Hematopoietic multipotent progenitor cell treated with erythropoietin and hydrocortisone succinate and interleukin-3 and kit ligand, for 15 days (in vitro differentiated cells): ENCODE measurements at regions not wholly inside any gene's neighbourhood (a gene's known extent, or its start where the extent isn't known, plus 50 kb on each side); places are given as distances from the start of the nearest gene placed in this dataset.
"Not testable (repeated sequence)": the region's sequence is repeated elsewhere in the genome, so short reads cannot be mapped to it uniquely, and the experiment has no call there.

Source experiments
- DNase-seq: peaks from one replicate; pipeline ENCODE4 v3.0.0-alpha.2; 2015; ENCODE audit warnings: low spot score

DNA sequence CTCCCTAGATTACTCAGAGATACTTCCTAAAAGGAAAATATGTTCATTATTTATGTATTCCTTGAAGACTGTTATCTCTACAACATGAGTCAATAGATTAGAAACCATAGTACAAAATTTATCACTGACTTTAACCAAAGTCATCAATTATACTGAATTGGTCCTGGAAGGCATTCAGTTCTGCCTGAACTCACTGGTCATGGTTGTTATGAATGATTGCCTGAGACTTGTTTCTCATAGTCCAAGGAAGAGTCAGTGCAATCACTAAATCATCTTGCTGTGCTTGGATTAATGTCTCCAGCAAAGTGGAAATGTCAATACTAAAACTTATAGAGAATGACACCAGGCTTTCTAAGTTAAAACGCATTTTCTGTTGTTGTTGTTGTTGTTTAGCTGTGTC lies 878.6 kb upstream of the MANEA start:
- no peak for DNase-seq

DNA sequence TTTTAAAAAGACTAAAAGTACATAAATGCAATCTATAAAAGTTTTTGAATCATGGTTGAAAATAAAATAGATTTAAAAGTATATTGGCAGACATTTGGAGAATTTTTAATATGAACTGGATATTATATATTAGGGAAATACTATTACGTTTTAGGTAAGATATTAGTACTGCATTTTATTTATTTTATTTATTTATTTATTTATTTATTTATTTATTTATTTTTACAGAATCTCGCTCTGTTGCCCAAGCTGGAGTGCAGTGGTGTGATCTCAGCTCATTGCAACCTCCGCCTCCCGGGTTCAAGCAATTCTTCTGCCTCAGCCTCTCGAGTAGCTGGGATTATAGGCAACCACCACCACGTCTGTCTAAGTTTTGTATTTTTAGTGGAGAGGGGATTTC lies 890.1 kb upstream of the MANEA start:
- not testable (repeated sequence) for DNase-seq

DNA sequence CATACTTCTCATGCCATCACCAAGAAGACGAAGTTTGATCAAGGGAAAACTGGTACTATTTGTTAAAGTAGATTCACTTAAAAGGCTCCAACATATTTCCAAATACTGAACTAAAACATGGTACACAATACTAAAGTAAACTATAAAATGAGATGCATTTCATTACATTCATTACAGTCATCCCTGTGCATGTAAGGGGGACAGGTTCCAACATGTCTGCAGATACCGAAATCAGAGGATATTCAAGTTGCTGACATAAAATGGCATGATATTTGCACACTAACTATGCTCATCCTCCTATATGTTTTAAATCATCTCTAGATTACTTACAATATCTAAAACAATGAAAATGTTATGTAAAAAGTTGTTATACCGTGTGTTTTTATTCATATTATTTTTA lies 893.9 kb upstream of the MANEA start:
- DNase-seq = no peak

DNA sequence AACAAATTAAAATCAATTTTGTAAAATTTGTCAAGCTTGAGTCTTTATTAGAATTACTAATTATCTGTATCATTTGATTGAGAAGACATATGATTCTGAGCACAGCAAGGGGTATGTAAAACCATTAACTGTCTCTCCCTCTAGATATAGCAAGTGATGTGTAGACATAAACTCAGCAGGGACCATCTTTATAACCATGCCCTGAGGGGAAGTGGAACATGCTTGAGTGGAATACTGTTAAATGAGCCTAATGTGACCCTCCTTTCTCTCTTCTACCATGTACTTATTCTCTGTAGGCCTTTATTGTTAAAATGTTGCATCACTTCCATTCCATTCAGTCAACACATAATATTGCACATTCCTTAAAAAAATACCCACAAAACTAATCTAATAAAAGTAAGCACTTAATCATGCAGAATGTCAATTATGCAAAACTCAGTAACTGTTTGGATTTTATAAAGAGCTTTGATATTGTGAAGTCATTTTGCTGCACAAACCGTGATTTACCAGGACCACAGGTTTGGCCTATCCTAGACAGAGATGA lies 896.6 kb upstream of the MANEA start:
- no peak for DNase-seq

DNA sequence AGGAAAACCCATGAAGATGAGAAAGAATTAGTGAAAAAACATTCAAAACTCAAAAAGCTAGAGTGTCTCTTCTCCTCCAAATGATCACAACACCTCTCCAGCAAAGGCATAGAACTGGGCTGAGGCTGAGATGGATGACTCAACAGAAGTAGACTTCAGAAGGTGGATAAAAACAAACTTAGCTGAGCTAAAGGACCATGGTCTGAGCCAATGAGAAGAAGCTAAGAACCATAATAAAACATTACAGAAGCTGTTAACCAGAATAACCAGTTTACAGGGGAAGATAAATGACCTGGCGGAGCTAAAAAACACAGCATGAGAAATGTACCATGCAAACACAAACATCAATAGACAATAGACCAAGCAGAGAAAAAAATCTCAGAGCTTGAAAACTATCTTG lies 904.1 kb upstream of the MANEA start:
- DNase-seq = no peak

DNA sequence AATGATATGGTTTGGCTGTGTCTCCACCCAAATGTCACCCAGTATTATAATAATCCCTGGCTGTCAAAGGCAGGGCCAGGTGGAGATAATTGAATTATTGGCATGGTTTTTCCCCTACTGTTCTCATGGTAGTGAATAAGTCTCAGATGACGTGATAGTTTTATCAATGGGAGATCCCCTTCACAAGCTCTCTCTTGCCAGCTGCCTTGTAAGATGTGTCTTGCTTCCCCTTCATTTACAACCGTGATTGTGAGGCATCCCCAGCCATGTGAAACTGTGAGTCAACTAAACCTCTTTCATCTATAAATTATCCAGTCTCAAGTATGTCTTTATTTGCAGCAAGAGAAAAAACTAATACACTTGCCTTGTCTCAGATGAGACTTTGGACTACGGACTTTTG lies 907.3 kb upstream of the MANEA start:
- DNase-seq = no peak

DNA sequence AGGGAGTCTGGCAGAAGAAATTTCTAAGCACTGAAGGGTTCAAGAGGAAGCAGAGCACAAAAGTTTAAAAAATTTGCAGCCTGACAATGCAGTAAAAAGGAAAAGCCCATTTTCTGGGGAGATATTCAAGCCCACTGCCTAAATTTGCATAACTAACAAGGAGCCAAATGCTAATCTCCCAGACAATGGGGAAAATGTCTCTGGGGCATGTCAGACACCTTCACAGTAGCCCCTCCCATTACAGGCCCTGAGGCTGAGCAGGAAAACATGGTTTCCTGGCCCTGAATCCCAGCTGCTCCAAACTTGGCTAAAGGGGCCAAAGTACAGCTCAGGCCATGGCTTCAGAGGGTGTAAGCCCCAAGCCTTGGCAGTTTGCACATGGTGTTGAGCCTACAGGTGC lies 908.5 kb upstream of the MANEA start:
- no peak for DNase-seq

DNA sequence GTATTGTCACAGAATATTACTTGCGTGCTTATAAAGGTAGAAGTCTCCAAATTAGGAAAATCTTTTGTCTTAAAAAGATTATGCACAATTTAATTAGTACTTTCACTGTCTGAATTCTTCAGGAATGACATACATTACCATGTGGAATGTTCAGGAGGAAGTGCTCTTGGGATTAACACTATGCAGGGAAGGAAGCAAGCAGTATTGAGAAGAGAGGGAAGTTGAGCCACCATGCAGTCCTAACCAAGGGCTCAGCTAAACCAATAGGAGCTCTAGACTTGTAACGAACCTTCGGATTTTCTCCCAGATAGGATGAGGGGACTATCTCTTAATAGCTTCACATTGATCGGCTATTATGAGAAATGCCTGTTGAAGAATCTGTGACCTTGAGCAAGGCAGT lies 918.4 kb upstream of the MANEA start:
- DNase-seq = no peak

DNA sequence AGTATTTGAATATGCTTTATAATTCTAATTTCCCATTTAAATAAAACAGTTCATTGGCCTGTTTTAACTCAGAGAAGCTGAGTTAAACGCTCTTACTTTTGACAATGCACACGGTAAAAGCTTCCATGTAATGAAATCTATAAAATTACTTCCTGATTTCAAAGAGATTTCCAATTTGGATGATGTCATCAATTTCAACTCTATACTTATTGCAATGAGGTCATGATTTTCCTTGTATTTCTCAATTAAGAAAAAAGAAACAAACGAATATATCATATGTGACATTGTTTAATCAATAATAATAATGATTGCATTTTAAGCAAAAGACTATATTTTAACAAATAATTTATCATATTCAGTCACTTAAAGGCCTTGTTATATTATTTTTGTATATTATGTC lies 926.1 kb upstream of the MANEA start:
- DNase-seq = no peak

DNA sequence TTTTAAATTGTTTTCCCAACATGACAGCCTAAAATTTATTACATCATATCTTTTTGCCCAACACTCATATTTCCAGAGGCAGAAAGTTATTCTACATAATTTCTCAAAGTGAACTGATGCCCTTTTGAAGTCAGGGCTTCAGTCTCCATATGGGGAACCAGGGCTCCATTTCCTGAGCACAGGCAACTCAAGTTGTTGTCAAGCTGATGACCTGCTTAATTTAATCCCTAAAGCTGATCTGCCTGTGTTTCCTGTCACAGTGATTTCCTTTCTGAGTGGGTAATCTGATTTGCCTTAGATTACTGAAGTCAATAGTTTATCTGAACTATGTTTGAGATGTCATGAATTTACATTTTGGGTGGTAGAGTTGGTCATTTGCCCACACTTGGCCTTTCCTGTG lies 932.1 kb upstream of the MANEA start:
- DNase-seq = no peak

DNA sequence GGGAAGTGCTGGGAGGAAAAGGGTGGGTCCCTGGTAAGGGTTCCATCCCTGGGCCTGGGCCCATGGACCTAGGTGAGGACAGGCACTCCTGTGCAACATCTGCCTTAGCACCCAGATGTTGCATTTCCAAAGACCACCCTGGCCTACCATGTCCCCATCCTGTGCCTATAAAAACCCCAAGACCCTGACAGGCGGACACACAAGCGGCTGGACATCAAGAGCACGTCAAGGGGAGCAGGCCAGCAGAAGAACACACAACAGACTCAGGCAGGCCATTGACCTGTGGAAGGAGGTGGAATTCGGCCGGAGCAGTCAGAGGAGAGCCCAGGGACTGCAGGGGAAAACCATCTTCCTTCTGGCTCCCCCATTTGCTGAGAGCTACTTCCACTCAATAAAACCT lies 937.8 kb upstream of the MANEA start:
- no peak for DNase-seq

DNA sequence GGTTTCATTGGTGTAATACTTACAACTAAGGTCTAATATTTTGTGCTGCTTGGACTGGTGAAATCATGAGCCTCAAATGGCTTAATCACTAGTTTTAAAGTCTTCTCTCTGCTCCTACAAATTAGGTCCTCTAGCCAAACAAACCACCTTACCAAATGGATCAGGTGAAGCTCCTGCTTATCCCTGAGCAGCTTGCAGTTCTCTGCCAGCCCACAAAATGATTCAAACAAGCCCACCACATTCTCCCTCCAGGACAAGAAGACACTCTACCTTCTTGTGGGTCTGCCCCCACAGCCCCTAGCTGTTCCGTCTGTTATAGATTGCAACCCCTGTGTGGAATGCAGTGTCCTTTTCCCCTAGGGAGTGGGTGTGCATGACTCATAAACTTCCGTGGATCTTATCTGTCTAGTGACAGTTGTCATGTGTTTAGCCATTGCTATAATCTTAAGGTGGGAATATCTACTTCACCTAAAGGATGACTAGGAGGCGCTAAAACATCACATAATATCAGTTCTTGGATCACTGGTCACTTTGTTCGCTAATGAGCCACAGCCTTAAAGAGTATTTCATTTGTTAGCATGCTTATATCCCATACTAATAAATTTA lies 940.5 kb upstream of the MANEA start:
- DNase-seq = no peak

DNA sequence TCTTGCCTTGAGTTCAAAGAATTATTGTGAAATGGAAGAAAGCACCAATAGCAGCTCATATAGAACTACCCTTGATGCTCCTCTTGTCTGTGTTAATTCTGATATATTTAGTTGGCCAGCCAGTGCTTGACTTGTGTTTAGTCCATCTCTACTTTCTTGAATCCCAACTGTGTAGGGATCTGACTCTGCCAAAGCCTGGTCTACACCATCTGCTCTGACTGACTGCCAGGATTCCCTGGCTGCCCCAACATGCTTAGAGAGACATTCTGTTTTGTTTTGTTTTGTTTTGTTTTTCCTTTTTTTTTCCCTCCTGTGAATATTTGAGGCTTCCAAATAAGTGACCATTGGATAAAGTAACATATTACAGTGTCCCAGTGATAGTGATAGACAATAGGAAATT lies 953.7 kb upstream of the MANEA start:
- DNase-seq = no peak

DNA sequence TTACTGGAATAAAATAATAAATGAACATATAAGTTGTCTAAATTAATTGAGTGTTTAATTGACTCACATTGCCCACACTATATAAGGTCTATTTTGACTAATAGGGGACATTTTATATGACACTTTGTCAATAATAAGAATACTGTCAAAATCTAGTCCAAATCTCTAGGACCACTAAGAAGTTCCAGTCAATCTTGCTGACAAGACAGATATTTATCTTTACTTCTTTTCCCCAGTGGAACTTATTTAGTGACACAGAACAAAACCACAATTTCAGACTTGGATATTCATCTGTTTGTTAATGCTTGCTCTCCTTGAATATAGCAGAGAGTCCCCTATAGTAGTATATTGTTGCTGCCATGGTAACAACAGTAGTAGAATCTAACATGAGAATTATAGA lies 954.6 kb upstream of the MANEA start:
- DNase-seq = no peak

DNA sequence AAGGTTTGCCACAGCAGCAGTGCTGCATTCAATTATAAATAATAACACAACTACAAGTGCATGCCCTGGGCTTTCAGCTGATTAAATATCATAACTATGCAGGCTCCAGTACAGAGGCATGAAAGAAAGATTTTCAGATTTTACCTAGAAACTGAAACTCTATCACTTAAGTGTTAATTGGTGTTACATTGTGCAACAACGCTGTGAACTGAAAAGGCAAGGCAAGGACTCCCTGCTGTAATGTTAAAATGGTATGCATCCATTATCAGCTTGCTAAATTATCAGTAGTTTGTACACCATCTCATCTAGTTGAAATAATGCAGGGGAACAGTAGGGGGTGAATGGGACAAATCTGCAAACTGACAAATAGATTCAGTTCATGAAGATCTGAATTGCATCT lies 976.7 kb upstream of the MANEA start:
- DNase-seq = no peak

DNA sequence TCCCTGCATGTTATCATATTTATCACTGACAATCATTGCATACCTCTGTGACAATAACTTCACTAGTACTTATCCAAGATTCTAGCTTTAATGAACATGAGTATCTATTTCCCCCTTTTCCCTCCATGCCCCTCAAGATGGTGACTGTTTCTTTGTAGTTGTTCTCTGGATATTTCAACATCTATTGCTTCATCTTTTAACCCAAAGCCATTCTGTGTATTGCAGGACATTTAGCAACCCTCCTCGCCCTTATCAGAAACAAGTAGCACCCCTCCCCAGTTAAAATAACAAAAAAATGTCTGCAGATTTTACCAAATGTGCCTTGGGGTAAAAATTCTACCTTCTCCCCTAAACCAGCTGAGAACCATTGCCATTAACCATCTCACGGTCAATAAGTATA lies 979.8 kb upstream of the MANEA start:
- DNase-seq = no peak

DNA sequence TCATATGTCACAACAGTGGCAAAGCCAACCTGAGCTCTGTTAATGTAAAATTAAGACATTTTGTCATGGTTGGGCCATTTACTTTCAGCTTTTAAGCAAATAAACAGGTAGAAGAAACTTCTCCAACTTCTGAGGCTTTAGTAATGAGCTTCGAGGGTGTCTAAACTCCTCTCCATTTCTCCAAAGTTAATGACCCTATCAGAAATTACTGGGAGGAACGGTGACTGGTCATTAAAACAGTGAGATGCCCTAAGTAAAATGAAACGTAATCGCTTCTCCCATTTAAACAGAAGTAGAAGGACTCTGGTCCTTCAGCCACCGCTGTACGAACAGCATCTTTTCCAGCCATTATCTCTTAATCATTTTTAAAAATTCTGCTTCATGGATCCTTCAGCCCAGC lies 986.9 kb upstream of the MANEA start:
- no peak for DNase-seq

DNA sequence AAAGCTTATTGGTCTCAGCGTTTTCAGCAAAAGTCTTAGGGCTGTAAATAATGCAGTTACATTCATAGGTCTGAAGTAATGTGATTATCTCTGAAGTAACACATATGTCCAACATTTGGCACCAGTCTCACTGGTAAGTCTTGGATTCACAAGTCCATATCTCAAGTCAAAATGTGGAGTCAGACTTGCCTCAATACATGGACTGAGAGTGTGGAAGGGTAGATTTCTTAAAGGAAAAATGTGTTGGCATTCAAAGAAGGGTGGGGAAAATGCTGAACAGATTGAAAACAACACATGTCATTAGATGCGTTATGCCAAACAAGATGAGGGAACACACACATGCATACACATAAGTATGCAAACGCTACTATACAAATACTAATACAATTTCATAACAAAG lies 989.0 kb upstream of the MANEA start:
- no peak for DNase-seq

DNA sequence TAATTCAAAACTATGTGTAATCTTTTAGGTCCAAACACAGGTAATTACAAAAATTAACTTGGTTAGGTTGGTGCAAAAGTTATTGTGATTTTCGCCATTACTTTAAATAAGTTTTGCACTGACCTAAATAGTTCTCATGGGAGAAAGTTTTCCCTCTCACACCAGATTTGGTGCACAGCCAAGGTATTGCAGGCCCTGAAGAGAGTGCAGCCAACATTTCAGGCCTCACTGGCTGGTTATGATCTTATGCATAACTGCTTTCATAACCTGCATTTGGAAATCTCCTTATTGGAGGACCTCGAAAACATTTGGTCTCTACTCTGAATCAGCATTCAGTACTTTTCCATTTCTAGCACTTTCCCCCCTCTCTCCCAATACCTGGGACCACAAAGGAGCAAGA lies 993.1 kb upstream of the MANEA start:
- DNase-seq = no peak

DNA sequence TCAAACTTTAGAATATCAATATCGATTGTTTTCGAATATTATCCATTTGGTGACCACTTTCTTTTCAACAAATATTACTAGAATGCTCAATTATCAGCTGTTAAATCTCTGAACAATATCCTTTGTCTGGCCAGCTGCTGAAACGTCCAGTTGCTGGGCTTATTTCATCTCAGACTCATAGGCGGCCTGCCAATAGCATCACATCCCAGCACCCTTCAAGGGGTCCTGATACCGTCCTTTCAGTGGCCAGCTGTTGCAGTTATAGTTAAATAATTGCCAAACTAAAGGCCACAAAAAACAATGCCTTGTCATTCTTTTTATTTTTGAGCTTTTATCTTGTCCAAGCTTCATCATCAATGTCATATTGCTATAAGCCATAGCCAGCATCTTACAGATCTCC lies 1006.8 kb upstream of the MANEA start:
- no peak for DNase-seq

DNA sequence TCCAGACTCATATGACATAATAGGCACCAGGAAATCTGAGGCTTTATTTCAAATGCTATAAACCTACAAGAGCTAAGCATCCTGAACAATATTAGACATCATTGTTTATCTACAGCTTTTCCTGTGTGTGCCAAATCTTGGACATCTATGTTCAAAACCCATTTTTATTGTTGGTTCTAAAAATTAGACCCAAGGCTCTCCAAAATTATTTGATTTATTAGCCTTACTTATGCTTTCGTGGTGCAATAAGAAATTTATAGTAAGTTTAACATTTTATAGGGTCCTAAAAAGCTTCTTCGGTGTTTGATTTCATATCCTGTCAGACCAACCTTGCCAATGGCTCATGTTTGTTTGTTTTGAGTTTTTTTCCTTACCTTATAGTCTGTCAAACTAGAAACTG lies 1014.5 kb upstream of the MANEA start:
- DNase-seq = no peak

DNA sequence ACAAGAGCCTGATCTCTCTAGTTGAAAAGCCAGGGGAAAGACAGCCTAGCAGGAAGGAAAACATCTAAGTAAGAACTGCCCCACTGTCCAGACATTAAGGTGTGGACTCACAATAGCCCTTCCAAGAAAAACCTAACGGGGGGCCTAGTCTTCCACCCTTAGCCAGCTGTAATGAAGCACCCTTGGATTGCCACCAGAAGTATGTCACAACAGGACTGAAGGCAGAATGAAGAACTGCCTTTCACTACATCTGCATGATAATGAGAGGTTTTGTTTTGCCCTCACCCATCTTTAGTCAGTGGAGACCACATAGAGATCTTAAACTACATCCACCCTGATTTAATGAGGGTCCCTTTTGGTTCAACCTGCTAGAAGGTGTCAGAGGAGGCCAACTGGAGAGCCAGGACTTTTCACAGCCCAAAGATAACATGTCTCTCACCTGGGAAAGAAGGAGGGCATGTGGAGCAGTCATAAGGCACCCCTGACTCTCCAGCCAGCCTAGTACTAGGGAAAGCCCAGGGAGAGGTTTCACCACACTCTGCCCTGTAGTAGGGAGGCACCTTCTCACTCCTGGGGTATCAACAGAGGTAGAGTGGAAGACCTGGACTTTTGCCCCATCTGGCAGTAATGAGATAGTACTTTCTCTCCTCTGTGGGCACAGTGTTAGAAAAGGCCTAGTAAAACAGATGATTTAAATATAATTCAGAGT lies 1017.4 kb upstream of the MANEA start:
- no peak for DNase-seq

DNA sequence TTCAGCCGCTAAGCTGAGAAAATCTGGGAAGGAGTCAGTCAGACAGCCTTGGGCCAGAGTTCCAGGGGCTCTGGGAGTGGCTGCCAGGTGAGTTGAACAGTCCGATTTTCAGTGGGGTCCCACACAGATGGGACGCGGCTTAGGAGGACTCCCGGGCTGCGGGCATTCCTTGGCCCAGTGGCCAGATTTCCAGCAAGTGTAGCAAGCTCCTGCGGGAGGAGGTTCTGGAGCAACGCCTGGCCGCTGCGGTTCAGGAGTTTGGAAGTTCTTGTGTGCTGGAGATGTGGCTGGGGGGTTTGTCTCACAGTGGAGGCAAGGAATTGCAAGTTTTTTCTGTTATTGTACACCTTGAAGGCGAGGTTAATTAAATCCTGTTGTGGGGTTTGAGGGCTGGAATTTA lies 1020.1 kb upstream of the MANEA start:
- not testable (repeated sequence) for DNase-seq

DNA sequence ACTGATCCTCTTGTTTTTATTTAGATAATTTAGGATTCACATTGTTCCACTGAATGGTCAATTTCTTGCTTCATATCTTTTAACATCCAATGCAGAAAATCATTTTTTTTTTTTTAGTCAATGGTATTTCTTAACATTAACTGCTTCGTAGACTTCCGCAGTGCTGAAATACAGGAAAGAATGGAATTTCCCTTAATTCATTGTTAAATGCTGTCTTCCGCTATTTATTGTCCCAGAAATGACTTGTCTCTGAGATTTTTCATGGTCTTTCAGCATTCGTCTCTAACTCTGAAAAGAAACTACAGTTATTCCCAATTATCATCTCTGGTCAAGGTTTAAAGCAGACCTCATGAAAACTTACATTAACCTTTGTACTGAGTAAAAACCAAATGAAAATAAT lies 1029.1 kb upstream of the MANEA start:
- no peak for DNase-seq
